Adrenal gland (tissue), 5 donors: ENCODE measurements at regions not wholly inside any gene's neighbourhood (a gene's known extent, or its start where the extent isn't known, plus 50 kb on each side); places are given as distances from the start of the nearest gene placed in this dataset.

Source experiments
- POLR2A ChIP-seq, 2 donors: fragments of 450-650 bp; IDR thresholded peaks; one replicate each; pipeline ENCODE4 v1.6.1; 2017; ENCODE audit warnings: antibody characterized with exemption in 2 of 2, mild to moderate bottlenecking in 2 of 2, moderate library complexity in 1 of 2
- TF ChIP-seq, protein P1 (sequence below), 6 experiments: fragments of 450-650 bp in 4 of 6; fragments of 200-600 bp in 2 of 6; sonication (generic) in 1 of 6; IDR thresholded peaks; 1 replicate in 5 of 6; 2 replicates in 1 of 6; pipeline versions ENCODE4 v1.5.1 to v1.8.0; 2016 to 2021; ENCODE audit warnings: antibody characterized with exemption in 6 of 6, mild to moderate bottlenecking in 2 of 6, moderate library complexity in 1 of 6
- donor health status: DM: no; HTN: no; CAD: no.

DNA sequence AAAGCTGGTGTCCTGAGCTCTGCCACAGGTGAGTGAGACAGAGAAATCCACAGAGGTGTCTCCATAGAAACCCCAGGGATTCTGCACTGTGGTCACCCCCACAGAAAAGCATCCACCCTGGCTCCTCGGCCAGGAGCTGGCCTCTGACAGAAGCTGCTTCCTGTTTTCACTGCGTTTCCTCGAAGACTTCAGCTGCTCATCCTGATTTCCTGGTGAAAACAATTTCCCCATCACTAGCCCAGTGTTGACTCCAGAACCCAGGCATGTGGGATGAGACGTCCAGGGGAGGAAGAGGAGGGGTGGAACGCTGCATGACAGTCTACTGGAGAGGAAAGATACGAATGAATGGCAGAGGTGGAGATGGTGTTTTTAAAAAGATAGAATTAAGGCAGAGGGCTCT is 60.3 kb upstream of the GPR45 start:
- TF ChIP-seq, protein P1, sequence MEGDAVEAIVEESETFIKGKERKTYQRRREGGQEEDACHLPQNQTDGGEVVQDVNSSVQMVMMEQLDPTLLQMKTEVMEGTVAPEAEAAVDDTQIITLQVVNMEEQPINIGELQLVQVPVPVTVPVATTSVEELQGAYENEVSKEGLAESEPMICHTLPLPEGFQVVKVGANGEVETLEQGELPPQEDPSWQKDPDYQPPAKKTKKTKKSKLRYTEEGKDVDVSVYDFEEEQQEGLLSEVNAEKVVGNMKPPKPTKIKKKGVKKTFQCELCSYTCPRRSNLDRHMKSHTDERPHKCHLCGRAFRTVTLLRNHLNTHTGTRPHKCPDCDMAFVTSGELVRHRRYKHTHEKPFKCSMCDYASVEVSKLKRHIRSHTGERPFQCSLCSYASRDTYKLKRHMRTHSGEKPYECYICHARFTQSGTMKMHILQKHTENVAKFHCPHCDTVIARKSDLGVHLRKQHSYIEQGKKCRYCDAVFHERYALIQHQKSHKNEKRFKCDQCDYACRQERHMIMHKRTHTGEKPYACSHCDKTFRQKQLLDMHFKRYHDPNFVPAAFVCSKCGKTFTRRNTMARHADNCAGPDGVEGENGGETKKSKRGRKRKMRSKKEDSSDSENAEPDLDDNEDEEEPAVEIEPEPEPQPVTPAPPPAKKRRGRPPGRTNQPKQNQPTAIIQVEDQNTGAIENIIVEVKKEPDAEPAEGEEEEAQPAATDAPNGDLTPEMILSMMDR (IDR thresholded peaks at IDR 0.05): no peak
- TF ChIP-seq POLR2A (IDR thresholded peaks at IDR 0.05): no peak
